Stimulated activated CD4-positive, alpha-beta T cell treated with anti-CD3 and anti-CD28 coated beads, Interleukin-12 subunit alpha, Interleukin-12 subunit beta, amount 100 ng/mL, for 48 hours (primary cell): ENCODE measurements at regions not wholly inside any gene's neighbourhood (a gene's known extent, or its start where the extent isn't known, plus 50 kb on each side); places are given as distances from the start of the nearest gene placed in this dataset.

Source experiments
- DNase-seq, 3 donors: peaks; one replicate each; pipeline ENCODE4 v3.0.0-alpha.2; 2020; ENCODE audit warnings: low read depth in 2 of 3, low spot score in 1 of 3

- DNase-seq, result no peak
Measured at GRCh38 chr2:128640845-128641360, 322.2 kb upstream of the HS6ST1 start.

- no peak for DNase-seq
Measured at GRCh38 chr2:128641421-128642080, 322.9 kb upstream of the HS6ST1 start.

GRCh38 chr2:128642316-128642715 lies 323.6 kb upstream of the HS6ST1 start:
- no peak for DNase-seq

GRCh38 chr2:128642821-128643220 lies 324.2 kb upstream of the HS6ST1 start:
- DNase-seq, result no peak

GRCh38 chr2:128643221-128644065 lies 324.8 kb upstream of the HS6ST1 start:
- DNase-seq, result no peak

- no peak for DNase-seq
Measured at GRCh38 chr2:128644156-128644555, 325.5 kb upstream of the HS6ST1 start.

- no peak for DNase-seq
Measured at GRCh38 chr2:128644718-128645256, 326.1 kb upstream of the HS6ST1 start.

GRCh38 chr2:128645631-128646030 lies 327.0 kb upstream of the HS6ST1 start:
- no peak for DNase-seq

GRCh38 chr2:128646091-128646490 lies 327.4 kb upstream of the HS6ST1 start:
- no peak for DNase-seq

GRCh38 chr2:128646691-128647090 lies 328.0 kb upstream of the HS6ST1 start:
- DNase-seq, result no peak

GRCh38 chr2:128651000-128651399 lies 332.3 kb upstream of the HS6ST1 start:
- DNase-seq, result no peak

- DNase-seq, result no peak
Measured at GRCh38 chr2:128654408-128654807, 335.7 kb upstream of the HS6ST1 start.

GRCh38 chr2:128660836-128661235 lies 342.2 kb upstream of the HS6ST1 start:
- no peak for DNase-seq

- no peak for DNase-seq
Measured at GRCh38 chr2:128661311-128661710, 342.6 kb upstream of the HS6ST1 start.

- DNase-seq, result no peak
Measured at GRCh38 chr2:128662051-128662471, 343.4 kb upstream of the HS6ST1 start.

GRCh38 chr2:128663371-128664050 lies 344.8 kb upstream of the HS6ST1 start:
- DNase-seq, result no peak

GRCh38 chr2:128664499-128664971 lies 345.9 kb upstream of the HS6ST1 start:
- no peak for DNase-seq

- DNase-seq, result no peak
Measured at GRCh38 chr2:128665113-128665512, 346.4 kb upstream of the HS6ST1 start.

GRCh38 chr2:128666596-128666995 lies 347.9 kb upstream of the HS6ST1 start:
- DNase-seq, result no peak

- DNase-seq, result no peak
Measured at GRCh38 chr2:128667391-128667790, 348.7 kb upstream of the HS6ST1 start.

GRCh38 chr2:128668946-128669345 lies 350.3 kb upstream of the HS6ST1 start:
- no peak for DNase-seq
